Astrocyte of the hippocampus (primary cell): ENCODE measurements at regions not wholly inside any gene's neighbourhood (a gene's known extent, or its start where the extent isn't known, plus 50 kb on each side); places are given as distances from the start of the nearest gene placed in this dataset.
A peak's percentile ranks its signal among the peaks of the same experiment; 100 is the strongest.

Experiments used
- DNase-seq: peaks from one replicate; pipeline ENCODE4 v3.0.0; 2011; ENCODE audit warnings: low read depth, low spot score

DNA sequence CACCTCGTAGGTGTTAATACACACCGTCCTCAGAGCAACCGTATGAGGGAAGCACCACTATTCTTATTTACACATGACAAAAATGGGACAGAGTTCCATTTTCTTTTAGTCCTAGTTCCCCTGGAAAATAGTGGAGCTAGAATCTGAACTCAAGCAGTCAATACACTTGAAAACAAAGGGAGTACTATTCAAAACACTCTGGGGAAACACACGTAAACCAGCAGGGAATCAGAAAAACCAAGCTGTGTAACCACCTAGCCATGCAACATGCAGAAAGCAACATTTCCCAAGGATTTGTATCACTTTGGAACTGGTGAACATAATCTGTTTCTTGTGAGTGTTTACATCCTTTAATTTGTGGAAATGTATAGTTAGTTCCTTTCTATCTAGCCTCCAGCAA lies 208.2 kb downstream of the UBE2E3 start:
- no peak for DNase-seq

DNA sequence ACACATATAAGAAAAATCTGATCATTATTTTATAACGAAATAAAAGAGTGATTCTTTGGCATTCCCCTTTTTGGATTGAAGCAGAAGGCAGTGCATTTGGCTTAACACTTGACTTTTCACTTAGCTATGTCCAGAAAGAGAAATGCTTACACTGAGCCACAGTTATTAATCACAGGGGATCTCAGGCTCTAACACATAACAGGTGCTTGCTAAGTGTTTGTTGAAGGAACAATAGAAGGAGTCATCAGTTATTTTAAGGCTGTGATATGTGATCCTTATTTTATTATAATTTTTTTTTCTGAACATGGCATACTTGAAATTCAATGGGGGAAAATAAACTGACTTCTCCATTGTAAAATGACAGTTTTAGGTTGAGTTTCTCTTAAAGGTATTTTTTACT lies 209.5 kb downstream of the UBE2E3 start:
- no peak for DNase-seq

- DNase-seq: no peak
Measured at GRCh38 chr2:181190711-181191110, 210.3 kb downstream of the UBE2E3 start.

DNA sequence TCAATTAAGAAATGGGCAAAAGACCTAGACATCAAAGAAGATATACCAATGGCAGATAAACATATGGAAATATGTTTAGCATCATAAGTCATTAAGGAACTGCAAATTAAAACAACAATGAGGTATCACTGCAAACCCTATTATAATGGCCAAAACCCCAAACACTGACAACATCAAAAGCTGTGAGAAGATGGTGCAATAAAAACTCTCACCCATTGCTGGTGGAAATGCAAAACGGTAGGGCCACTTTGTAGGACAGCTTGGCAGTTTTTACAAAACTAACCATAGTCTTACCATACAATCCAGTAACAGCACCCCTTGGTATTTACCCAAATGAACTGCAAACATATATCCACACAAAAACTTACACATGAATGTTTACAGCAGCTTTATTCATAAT lies 213.1 kb downstream of the UBE2E3 start:
- no peak for DNase-seq

GRCh38 chr2:181196401-181196800 lies 216.0 kb downstream of the UBE2E3 start:
- no peak for DNase-seq

GRCh38 chr2:181197140-181197760 lies 216.8 kb downstream of the UBE2E3 start:
- no peak for DNase-seq

- no peak for DNase-seq
Measured at GRCh38 chr2:181198183-181198864, 217.9 kb downstream of the UBE2E3 start.

- DNase-seq: peak; percentile 79
Measured at GRCh38 chr2:181203412-181203811, 223.0 kb downstream of the UBE2E3 start.

DNA sequence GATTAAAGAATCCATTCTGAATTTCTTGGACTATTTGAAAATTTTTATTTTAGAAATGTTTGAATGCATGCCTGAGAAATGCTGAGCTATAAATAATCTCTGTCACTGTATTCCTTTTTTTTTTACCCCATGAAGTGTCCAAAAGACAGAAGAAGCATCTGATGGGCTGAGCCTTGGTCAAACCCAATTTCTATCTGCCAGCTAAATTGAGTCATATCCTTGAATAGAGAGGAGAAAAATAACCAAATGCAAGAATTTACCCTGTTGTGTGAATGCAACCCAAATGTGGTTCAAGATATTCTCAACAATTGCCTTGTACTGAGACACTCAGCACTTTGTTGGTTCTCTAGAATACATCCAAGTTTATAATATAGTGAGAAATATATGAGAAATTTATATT lies 223.5 kb downstream of the UBE2E3 start:
- peak; percentile 11 for DNase-seq

DNA sequence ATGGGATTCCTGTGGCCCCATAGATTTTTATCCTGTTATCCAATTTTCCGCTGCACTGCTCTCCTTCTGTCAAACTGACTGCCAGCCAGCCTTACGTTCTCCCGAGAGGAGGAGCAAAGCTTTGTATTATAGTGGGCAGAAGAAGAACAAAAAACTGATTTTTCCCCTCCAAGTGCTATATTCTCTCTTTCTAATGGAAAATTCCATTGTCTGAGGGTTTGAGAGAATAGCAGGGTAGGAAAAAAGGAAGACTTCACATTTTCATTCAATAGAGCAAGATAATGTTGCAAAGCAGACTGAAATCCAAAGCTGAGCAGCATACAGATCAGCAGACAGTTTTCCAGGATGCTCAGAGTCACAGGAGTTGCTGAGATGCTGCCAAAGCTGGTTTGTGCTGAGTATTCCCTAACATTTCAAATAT lies 238.0 kb downstream of the UBE2E3 start:
- DNase-seq: no peak

GRCh38 chr2:181223234-181223633 lies 234.0 kb upstream of the ITGA4 start:
- DNase-seq: no peak

GRCh38 chr2:181224866-181225265 lies 232.3 kb upstream of the ITGA4 start:
- no peak for DNase-seq

GRCh38 chr2:181228661-181229060 lies 228.5 kb upstream of the ITGA4 start:
- no peak for DNase-seq

- no peak for DNase-seq
Measured at GRCh38 chr2:181231151-181231550, 226.0 kb upstream of the ITGA4 start.

GRCh38 chr2:181231886-181232621 lies 225.1 kb upstream of the ITGA4 start:
- DNase-seq: peak; percentile 38

DNA sequence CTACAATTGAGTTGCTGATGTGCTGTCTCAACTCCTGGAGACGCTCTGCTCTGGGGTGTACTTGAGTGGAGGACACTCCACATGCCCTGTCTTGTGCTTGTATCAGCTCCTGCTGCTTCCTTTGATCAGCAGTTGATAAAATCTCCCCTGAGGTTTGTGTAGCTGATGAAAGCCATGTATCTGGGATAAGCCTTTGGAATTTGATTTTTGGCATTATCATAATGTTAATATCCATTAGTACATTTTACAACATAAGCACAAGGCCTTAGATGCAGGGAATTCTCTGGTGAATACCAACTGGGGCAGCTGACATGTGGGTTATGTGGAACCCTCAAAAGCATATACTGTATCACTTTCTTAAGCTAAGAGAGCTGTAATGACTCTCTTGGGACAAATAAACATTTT lies 222.7 kb upstream of the ITGA4 start:
- DNase-seq: no peak

GRCh38 chr2:181235011-181235410 lies 222.2 kb upstream of the ITGA4 start:
- no peak for DNase-seq

- no peak for DNase-seq
Measured at GRCh38 chr2:181235683-181236459, 221.3 kb upstream of the ITGA4 start.

GRCh38 chr2:181239201-181239799 lies 217.9 kb upstream of the ITGA4 start:
- no peak for DNase-seq

DNA sequence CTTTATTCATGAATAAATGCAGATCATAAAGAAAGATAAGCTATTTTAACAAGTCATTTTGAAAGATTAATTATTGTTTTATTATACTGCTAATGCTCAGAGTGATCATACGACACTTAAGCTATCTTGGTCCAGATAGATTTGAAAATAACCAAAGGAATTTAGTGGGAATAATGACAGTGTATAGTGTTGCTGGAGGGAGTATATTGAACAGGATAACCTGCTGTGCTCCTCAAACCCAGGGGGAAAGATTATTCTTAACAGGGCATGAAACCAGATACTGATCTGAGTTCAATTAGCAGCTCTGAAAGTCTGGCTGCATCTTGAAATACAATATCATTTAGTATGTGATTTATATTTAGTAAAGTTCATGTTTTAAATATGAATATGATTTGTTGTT lies 216.3 kb upstream of the ITGA4 start:
- DNase-seq: no peak

GRCh38 chr2:181241366-181241765 lies 215.8 kb upstream of the ITGA4 start:
- no peak for DNase-seq

DNA sequence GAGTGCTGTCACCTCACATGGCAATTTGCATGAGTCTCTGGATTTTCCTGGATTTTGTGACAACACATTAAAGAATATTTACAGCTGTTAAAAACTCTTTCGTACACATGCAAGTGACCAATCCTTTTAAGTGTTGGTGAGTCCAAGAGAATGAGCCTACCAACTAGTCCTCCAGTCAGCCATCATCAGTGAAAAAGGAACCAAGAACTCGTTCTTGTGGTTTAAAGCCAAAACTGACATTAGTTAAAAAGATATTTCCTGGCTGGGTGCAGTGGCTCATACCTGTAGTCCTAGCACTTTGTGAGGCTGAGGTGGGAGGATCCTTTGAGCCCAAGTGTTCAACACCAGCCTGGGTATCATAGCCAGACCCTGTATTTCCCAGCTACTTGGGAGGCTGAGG lies 215.4 kb upstream of the ITGA4 start:
- no peak for DNase-seq
